NOMO-1 treated with dmso at 0.1 percent for 144 hours (cell line): ENCODE measurements at regions not wholly inside any gene's neighbourhood (a gene's known extent, or its start where the extent isn't known, plus 50 kb on each side); places are given as distances from the start of the nearest gene placed in this dataset.

Experiments
- DNase-seq: peaks from one replicate; lab custom pipeline; 2025; ENCODE audit not compliant: unreplicated experiment; lab: John Stamatoyannopoulos, UW

GRCh38 chr6:140932909-140933308 lies 1199.8 kb upstream of the GJE1 start:
- DNase-seq: no peak

DNA sequence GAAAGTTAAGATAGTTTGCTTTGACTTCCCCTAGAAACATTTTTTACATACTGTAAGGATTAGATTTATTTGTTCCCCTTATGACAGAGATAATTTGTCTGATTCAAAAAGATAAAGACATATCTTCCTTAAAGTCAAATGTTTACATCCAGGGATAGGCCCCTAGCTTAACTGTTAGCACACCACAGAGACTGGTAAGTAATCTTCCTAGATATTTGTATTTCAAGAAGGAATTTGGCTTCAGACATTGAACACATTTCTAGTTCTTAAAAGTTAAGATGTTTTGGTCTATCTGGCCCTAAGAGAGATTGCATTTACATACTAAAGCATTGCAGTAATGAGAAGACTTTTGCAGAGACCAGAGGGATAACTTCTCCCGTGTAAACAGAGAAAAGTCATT lies 1201.1 kb upstream of the GJE1 start:
- no peak for DNase-seq

GRCh38 chr6:140929121-140929520 lies 1203.6 kb upstream of the GJE1 start:
- DNase-seq: no peak

DNA sequence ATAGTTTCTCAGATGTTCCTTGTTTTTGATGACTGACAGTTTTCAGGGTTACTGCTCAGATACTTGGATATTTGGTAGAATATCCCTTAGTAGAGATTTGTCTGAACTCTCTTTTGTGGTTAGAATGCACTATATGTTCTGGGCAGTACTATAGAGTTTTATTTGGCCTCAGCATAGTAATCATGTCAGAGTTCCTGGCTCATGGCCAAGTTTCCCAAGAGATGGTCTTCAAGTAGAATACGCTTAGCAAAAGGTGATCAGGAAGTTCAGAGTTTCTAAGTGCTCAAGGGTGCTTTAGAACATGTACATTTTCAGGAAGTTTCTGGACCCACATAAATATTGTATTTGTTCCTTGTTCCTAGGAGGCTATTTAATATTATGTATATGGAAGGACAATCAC lies 1209.7 kb upstream of the GJE1 start:
- no peak for DNase-seq

DNA sequence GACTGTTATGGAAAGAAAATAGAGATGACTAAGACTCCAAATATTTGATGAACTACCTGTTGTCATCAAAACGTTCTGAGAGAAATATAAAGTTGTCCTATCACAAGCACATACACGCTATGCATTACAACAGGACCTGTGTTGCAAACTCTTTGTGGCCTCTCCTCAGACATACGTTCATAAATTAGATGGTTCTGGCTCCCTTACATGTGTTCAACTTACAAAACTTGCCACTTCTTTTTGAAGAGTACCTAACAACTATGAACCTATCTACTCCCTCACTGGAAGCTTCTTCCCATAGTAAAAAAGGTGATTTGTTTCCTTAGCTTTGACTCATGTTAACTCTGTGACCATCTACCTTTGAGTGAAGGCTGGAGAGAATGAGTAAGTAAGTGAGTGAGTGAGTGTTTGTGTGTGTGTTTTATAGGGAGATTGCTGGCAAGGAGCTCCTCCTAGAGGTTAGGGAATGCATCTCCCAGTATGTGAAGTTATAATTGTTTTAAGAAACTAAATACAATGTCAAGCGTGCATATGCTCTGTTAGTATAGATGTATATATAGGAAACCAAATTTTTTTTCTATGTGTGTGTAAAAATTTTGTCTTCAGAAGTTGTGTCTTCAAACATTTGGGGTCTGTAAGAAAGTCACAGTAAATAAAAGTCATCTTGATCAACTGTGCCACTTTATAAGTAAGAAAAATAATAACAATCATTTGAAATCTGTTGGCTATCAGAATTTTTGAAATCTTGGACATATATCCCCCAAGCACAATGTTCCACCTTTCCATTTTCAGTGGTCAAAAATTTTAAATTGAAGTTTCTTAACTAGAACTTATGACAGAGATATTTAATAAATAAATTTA lies 1211.1 kb upstream of the GJE1 start:
- DNase-seq: peak; percentile 50

- no peak for DNase-seq
Measured at GRCh38 chr6:140917911-140918310, 1214.8 kb upstream of the GJE1 start.

- no peak for DNase-seq
Measured at GRCh38 chr6:140915551-140915950, 1217.2 kb upstream of the GJE1 start.

GRCh38 chr6:140915103-140915502 lies 1217.6 kb upstream of the GJE1 start:
- DNase-seq: no peak

DNA sequence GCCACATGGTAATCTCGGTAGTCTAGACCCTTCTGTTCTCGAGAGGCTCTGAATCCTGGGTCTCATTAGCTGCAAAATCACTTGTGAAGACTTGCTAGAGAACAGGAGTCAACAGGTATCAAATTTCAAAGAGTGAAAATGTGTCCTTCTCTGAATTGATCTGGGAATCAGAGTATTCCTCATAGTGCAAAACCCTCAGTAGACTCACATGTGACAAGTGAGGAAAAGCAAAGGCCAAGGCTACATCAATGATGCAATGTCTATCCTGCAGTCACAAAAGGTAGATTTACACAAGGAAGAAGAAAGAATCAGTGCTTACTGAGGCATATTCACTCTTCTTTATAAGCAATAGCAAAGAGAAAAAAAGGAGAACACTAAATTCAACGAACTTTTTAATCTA lies 1220.0 kb upstream of the GJE1 start:
- no peak for DNase-seq

- DNase-seq: no peak
Measured at GRCh38 chr6:140909625-140910024, 1223.1 kb upstream of the GJE1 start.

DNA sequence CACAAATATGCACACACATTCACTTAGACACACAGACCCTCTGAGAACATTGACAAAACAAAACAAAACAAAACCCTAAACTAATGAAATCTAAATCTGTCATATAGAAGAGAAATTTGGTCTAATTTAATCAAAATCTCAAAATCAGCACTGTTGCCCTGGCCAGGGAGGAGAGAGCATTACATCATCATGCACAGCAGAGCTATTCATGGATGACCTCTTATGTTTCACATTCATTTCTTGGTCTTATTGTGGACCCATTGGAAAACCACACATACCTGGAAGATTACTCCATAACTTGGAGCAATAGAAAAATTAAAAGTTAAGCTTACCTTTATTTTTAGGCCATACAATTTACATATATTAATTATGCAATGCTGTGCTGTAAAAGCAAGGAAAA lies 1223.6 kb upstream of the GJE1 start:
- DNase-seq: no peak

DNA sequence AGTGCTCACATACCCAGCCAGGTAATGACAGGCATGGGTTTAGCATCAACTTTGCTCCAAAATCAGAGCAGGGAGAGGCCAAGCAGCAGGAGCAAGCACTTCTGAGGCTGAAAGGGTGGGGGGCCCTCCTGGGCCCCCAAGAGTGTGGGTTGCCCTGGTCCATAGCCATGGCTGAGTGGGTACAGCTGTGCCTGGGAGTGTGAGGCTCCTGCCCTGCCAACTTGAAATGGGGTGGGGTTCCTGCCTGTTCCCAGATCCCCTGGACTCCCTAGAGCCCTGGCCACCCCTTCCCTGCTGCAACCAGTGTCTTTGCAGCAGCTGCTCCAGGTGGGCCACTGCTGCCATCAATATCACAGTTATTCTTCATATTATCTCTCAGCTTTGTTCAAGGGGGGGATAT lies 1224.2 kb upstream of the GJE1 start:
- DNase-seq: no peak

- DNase-seq: no peak
Measured at GRCh38 chr6:140907235-140907634, 1225.5 kb upstream of the GJE1 start.

DNA sequence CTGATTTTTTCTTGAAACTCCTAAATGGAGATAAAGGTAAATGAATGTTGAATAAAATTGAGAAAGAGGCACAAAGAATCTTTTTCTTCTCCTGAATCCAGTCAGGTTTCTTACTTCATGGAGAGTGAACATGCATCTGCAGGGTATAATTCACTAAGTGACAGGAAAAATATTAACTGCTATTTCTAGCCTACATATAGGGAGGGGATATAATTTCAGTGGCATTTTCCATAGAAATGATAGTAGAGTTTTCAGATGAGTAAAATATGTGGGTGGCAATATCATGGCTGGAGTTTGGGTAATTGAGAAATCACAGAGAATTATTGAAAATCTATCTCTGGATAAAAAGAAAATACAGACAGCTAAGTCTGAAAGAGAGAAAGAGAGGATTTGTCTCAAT lies 1227.0 kb upstream of the GJE1 start:
- no peak for DNase-seq

GRCh38 chr6:140905050-140905449 lies 1227.7 kb upstream of the GJE1 start:
- DNase-seq: no peak

DNA sequence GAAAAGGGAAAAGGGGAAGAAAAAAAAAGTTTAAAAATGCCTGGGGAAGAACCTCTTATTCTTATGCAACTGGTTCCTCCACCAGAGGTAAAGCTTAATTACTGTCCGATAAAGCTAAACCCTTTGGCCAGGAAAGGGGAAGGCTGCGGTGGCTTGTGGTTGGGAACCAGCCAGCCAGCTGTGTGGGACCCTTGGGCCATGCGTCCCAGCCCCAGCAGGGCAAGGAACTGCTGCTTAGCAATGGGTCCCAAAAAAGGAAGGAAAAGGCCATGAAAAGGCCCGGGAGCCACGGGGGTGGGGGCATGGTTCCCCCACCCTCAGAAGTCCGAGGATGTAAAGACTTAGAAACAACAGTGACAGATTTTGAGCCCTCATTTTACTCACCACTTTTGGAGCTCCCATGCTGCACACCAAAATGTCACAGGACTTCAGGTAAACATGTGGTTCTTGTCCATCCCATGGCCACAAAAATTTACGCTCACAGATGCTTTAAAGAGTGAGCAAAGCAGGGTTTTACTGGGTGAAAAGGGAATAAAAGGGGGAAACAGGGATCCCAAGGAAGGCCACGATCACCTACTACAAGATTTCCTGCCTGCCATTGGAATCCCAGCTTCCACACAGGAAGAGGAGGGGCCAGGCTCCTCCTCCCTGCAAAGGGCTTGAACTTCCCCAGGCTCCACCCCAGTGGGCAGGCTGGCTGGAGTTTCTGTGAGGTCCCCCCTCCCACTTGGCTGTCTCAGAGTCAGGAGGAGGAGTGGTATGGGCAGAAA lies 1234.7 kb upstream of the GJE1 start:
- DNase-seq: peak; percentile 57

DNA sequence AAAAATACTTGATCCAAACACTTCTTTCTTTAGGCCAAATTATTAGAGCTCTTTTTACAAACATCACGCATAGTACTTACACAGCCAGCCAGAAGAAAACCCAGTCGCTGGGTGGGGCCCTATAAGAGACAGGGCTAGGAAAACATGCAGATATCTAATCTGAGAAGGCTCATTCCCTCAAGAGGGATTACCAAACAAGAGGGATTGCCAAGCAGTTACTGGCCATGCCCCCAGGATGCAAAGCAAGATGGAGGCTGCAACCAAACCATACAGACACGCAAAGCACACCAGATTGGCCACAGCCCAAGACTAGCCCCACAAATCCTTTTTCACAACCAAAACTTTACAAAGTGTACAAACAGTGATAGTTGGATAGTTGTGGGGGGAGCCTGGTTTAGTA lies 1235.4 kb upstream of the GJE1 start:
- DNase-seq: peak; percentile 39

- DNase-seq: no peak
Measured at GRCh38 chr6:140893432-140893831, 1239.3 kb upstream of the GJE1 start.

GRCh38 chr6:140879946-140880345 lies 1252.8 kb upstream of the GJE1 start:
- peak; percentile 19 for DNase-seq

DNA sequence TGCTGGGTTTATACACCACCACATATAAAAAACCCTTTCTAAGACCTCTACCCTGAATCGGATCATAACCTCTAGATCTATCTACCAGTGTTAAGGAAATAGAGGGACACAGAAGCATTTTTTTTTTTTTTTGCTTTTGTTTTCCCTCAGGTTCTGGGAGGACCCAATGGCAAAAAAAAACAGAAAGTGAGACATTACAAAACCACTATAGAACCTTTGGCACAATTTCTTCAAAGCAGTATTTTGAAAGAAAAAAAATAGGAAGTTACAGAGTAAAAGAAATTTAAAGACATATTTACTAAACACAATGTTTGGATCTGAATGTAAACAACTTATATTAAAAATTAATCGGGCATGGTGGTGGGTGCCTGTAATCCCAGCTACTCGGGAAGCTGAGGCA lies 1258.7 kb upstream of the GJE1 start:
- DNase-seq: no peak

- DNase-seq: no peak
Measured at GRCh38 chr6:140872885-140873284, 1259.8 kb upstream of the GJE1 start.

DNA sequence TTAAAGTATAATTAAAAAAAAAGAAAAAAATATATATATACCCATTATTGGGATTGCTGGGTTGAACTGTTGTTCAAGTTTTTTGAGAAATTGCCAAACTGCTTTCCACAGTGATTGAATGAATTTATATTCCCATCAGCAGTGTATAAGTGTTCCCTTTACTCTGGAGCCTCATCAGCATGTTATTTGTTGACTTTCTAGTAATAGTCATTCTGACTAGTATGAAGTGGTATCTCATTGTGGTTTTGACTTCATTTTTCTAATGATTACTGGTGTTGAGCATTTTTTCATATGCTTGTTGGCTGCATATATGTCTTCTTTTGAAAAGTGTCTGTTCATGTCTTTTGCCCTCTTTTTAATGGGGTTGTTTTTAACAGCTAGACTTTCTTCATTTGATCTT lies 1260.8 kb upstream of the GJE1 start:
- DNase-seq: no peak
